H4 (cell line): ENCODE measurements at regions not wholly inside any gene's neighbourhood (a gene's known extent, or its start where the extent isn't known, plus 50 kb on each side); places are given as distances from the start of the nearest gene placed in this dataset.
A peak's percentile ranks its signal among the peaks of the same experiment; 100 is the strongest.

ENCODE experiments used
- DNase-seq: peaks from one replicate; pipeline ENCODE4 v3.0.0-alpha.2; 2015; ENCODE audit warnings: low spot score

DNA sequence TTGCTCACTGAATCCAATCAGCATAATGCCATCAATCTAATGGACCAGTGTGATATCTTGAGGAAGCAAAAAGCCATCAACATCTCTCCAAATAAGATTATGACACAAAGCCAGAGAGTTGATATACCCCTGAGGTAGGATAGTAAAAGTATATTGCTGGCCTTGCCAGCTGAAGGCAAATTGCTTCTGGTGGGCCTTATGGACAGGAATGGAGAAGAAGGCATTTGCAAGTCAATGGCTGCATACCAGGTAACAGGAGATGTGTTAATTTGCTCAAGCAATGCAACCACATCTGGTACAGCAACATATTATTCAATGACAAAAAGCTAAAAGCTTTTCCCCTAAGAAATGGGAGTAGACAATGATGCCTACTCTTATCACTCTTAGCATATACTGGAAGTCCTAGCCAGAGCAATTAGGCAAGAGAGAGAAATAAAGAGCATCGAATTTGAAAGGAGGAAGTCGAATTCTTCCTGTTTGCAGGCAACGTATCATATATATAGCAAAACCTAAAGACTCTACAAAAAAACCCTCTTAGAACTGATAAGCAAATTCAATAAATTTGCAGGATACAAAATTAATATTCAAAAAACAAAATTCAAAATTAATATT is 216.1 kb upstream of the RASA1 start:
- DNase-seq = no peak

DNA sequence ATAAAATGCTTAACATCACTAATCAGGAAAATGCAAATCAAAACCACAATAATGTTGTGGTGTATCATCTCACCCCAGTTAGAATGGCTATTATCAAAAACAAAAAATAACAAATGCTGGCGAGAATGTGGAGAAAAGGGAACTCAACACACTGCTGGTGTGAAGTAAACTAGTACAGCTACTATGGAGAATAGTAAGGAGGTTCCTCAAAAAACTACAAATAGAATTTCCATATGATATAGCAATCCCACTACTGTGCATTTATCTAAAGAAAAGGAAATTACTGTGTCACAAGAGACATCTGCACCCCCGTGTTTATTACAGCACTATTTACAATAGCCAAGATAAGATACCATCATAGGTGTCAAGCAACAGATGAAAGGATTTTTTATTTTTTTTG is 214.5 kb upstream of the RASA1 start:
- DNase-seq = no peak

DNA sequence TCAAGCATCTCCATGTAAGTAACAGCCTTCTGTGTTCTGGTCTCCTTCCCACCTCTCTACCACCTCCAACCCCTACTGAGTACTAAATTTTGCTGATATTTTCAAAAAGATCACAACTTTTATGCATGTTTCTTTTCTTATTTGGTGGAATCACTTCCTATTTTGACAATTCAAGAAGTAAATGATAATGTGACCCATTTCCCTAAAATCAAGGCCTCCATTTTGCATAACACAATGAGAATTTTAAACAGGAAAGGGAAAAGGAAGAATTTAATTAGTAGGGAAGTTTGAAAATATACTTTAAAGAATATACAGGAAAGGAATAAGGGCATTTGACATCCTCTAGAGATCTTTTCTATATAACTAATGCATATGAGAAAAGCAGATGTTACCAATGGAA is 212.9 kb upstream of the RASA1 start:
- no peak for DNase-seq

DNA sequence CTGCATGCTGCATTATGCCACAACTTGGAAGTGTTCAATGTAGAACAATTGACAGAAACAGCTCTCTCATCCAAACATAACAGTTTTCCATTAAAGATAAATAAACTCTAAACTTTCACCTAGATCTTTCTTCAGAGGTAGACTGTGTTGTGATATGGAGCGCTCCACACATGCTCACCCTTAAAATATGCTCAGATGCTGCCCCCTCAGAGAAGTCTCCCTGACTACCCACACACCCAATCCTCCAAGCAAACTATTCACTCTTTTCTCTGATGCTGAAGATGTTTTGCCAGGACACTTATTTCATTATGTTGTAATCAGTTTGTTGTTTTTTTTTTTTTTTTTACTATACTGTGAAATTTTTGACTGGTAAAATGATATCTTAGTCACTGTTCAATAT is 206.6 kb upstream of the RASA1 start:
- DNase-seq = no peak

DNA sequence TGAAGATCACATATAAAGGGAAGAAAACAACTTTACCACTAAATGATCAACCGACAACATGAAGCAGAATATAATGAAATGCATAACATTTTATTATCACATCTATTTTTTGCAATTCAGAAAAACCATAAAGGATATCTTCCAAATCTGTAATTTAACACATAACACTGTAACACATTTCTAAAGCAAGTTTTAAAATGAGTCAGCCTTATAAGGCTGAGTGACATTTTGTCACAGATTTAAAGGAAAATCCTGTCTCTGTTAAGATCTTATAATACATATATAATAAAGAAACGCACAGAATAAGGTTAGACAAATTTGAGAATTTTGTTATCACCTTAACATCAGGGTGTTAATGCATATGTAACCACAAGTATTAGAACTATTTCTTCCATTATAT is 198.4 kb upstream of the RASA1 start:
- DNase-seq = no peak

DNA sequence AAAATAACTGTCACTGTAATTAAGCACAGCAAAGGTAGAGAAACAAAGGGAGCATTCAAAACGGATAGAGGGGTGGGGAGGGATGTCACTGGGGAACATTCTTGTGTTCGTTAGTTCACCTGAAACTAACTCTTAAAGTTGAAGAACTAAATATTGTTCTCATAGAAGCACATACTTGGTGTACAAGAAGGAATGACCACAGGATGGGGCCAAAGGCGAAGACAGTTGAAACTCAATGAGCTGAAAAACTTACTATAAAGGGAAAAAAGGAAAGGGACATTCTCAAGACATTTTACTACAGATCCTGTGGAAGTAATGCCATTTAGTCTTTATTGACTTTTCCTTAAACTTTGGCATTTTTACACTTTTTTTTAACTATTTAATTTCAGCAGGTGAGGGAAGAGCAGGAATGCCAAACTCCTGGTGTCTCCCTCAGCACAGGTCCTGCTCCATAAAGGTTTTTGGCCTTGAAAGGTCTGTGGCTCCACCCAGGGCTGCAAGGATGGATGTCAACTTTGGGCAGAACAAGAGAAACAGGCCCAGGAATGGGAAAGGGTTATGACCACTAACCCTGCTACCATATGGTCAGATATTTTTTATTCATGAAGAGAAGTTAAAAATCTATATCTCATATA is 197.6 kb upstream of the RASA1 start:
- peak; percentile 45 for DNase-seq

DNA sequence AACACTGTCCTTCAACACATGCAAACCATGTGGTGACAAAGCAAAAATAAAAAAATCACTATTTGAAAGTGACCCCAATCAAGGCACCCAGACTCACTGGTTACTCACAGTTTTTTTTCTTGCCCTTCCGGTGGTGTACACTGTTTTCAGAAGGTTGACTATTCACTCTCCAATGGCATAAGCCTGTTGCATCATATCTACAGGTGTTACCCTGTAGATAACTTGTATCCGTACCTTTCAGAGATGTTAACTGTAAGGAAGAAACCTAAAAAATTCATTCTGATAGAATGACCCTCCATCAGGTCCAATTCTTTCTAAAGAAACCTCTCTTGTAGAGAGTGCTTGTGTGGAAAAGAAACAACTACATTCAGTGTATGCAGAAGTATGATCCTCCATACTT is 193.6 kb upstream of the RASA1 start:
- DNase-seq = no peak

DNA sequence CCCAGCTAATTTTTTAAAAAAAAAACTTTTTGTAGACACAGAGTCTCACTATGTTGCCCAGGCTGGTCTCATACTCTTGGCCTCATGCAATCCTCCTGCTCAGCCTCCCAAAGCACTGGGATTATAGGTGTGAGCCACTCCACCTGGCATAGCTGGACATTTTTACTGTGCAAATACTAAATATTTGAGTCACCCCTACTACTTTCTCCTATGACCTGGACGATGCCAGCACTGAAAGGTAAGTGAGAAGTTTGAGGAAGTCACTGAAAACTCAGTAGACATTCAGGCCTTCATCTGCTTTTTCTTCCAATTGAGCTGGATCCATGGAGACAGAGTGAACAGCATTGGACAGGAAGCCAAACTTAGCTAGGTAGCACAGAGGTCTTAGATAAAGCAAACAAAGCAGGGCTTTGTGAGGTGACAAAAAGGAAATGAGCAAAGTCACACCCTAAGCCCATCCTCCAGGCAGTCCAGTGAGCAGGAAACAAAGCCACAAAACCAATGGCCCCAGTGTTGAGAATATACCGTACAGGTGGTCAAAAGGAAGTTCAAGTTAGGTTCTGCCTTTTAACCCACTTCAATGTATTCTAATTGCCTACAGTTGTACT is 192.6 kb upstream of the RASA1 start:
- no peak for DNase-seq

DNA sequence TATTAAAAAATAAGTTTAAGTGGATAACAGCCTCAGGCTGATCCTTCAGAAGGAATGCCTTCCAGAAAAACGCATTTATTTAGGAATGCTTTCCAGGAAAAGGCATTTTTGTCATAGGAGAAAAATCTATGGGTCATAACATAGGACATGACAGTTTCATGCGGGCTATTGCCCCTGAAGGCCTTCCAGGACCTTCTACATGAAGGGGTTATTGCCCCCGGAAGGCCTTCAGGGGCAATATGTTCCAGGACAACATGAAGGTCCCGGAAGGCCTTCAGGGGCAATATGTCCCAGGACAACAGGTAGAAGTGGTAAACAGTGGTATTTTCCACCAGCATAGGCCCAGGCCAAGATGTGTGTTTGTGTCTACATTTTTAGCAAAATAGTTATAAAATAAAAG is 191.3 kb upstream of the RASA1 start:
- no peak for DNase-seq

DNA sequence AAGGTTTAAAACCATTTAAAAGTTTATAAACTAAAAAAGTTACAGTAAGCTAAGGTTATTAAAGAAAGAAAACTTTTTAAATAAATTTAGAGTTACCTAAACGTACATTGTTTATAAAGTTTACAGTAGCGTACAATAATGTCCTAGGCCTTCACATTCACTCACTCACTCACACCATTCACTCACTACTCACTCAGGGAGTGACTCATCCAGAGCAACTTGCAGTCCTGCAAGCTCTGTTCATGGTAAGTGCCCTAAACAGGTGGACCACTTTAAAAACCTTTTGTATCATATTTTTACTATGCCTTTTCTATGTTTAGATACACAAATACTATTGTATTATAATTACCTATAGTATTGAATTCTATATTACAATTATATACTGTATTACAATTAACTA is 190.8 kb upstream of the RASA1 start:
- no peak for DNase-seq

DNA sequence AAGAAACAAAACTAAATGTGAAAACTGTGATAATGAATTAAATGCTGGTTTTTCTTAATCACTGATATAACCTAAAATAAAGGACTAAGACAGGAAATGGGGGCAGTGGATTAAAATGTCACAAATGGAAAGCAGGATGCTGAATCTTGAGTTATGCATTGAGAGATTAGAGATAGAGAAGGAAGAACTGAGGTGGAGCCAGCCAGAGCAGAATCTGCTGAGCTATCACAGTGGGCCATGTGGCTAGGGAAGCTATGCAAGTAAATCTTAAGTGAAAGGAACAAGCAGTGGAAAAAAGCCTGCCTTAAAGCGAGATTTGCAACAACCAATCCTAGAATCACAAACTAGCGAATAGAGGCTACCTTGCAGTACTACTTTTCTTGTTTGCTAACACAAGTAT is 188.5 kb upstream of the RASA1 start:
- no peak for DNase-seq

DNA sequence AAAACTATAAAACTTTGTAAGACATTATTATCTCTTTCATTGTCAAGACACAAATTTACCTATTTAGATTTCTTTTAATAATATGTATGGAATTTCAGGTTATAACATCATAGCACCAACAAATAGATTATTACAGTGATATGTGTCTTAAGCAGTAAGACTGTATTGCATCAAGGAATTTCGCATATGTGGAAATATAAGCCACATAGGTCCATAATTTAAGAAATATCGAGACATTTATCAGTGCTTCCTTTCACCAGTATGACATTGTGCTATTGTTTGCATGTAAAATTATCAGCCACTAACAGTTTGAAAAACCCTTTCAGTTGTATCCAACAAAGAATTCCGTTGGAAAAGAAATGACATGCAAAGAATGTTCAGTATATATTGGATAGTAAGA is 186.7 kb upstream of the RASA1 start:
- DNase-seq = no peak

DNA sequence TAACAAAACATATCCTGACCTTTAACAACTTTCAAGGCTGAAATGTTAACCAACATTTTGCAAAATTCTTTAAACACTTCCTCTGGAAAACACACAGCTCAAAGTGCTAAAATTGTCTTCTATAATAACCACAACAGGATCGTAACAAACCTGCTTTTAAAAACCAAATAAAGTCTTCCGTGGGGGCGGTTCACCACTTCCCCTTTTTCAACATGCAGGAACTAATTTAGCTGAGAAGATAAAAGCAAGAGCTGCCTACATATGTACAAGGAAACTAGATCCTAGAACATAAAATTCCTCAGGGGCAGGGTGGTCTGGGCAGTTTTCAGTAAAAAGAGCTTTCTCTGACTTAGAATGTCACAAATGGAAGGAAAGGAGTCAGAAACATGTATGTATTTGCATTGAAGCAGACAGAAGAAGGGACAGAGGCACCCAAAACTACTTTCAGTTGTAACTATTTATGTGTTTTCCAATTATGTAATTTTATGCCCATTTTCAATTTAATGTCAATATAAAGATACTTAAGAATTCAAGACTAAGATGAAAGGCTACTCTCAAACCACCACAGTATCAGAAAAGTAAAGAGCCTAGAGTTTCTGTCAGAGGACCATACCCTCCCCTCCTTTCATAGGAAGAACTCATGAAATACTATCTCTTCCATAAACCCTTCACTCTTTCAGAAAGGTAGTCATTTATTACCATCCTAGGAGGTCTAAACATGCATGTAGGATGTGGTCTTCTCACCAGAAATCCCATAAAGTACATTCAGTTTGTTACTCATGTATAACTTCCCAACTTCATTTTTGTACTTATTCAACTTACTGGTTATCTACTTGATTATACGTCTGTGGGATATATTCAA is 185.9 kb upstream of the RASA1 start:
- no peak for DNase-seq

DNA sequence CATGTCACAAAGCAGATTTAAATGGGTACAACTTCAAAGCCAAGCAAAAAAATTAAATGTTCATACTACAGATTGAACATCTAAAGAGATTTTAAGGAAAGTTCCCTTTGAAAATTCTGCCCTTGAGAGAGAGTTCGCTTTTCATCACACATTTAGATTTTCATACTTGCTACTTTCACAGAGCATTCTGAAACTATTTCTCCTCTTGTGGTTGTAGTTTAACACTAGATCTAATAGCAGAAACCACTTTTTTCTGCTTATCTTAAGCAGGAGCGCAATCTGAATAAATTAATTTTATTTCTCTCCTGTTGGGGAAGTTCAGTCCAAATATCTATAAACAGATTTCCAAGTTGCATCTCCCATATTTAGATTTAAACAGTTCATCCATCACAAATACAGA is 173.3 kb upstream of the RASA1 start:
- DNase-seq = no peak

DNA sequence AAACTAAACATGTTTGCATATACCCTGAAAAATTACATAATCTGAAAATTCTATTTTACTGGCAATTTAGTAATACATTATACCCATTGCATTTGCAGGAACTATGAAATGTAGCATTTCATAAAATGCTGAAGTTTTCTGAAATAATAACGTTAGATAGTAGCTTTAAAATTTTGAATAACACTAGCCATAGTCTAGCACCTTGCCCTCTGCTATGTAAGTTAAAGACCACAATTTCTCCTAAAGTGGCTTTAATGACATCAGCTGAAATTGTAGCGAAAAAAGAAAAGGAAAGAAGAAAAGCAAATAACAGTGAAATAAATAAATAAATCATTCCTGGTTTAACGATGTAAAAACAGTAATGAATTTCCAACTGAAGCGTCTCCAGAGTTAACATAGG is 172.8 kb upstream of the RASA1 start:
- no peak for DNase-seq

DNA sequence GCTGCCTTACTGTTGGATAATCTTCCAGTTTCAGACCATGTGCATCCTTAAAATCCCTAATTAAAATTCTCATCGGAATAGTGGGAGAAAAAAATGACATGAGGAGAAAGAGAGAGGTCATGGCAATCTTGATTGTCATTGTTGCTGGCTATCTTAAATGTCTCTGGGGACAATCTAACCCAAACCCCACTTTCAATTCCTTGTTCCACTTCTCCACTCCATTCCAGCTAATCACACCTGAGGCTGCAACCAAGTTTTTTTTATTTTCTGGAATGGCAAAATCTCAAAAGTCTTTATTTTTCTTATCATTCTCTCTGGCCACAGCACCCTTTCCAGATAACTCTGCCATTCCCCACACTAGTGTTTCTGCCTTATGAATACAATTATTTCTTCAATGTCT is 171.9 kb upstream of the RASA1 start:
- no peak for DNase-seq

DNA sequence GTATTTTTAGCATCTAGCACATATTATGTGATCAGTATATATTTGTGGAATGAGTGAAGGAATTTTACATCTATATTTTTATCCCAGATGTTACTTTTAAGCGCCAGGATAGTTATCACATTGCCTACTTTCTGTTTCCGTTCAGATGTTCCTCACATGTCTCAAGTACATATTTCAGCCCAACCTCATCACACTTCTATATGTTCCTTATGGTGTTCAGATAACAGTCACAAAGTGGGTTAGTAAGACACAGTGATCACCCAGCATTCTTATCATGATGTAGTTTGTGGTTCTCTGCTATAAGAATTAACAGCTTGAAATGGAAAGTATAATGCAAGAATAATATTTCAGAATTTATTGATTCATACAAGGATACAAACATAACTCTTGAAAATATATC is 170.0 kb upstream of the RASA1 start:
- no peak for DNase-seq

DNA sequence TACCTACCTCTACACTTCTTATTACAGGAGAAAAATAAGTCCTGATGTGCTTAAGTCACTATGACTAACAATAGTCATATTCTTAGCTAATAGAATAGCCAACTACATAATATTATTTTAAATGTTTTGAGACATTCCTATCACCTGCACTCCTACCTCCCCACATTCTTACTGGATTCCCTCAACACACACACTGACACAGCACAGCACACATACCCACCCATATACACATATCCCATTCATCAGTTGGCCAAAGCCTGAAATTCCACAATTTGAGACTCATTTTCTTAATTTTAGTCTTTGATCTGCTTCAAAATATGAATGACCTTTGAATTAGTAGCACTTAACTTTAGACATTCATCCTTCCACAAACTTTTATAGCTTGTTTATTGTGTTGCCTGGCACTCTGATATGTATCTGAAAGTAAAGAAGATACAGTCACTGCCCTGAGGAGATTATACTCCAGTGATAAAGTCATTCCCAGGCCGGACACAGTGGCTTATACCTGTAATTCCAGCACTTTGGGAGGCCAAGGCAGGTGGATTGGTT is 168.3 kb upstream of the RASA1 start:
- DNase-seq = no peak

DNA sequence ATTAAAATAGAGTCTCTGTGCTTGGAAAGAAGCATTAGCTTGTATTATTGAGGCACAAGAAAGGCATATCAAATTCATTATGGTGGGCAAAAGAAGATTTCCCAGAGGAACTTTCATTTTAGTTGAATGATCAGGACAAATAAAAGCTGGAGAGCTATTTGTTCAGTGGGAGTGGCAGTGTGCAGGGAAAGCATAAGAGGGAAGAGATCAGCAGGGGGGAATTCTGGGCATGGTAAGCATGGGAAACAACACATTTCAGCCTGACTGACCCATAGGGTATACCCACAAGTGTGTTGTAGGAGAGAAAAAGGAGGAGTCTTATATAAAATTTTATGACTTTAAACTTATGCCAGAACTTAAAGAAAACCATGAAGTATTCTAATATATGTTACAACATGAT is 167.7 kb upstream of the RASA1 start:
- DNase-seq = no peak

DNA sequence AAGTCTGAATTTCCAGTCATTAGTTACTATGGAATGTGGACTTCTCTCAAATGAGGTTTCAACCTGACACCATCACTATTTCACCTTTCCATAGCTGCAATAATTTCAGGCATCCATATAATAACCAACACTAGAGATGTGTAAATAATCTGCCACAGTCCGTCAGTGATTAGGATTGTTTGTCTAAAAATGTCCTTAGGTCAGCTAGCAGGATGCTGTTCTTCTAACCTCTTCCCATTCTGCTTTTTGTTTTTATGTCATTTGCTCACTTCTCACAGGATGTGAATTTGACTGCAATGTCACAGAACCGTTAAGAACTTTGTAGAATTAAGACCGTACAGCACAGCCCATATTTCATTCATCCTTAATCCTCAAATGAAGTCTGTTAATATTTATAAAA is 166.4 kb upstream of the RASA1 start:
- no peak for DNase-seq

DNA sequence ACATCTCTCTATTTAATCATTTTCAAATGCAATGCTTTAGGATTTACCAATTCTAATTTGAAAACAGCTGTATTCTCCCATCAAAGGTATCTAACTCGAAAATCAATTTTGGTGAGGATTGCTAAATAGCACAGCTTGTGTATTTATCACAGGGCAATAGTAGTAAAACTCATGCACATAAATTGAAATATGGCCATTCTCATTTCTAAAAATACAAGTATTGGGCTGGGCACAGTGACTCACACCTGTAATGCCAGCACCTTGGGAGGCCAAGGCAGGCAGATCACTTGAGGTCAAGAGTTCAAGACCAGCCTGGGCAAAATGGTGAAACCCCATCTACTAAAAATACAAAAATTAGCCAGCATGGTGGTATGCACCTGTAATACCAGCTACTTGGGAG is 164.8 kb upstream of the RASA1 start:
- no peak for DNase-seq

DNA sequence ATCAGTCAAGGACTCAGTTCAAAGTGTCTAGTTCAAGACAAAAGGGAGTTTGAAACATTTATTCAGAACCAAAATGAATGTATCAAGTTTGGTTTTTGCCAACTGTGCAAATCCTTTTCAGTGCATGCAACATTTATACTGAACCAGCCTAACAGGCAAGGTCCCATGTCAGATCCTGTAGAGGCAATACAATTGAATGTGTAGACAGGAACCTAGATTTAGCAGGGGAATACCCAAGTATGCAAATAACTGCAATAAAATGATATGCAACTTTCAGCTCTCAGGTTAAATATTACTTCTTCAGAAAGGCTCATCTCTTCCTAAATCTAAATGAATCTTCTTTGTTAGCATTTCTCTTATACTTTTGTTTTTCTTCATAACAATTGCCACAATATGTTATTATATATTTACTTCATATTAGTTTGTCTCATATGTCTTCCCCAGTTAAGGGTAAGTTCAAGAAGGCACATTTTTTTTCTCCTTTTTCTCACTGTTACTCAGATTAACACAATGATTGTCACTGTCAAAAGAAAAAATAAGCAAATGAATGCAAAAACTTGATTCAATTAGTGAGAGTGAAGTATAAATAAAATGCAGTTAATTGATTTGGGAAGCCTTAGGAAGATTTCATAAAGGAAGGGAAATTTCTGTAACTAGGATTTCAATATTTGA is 163.9 kb upstream of the RASA1 start:
- no peak for DNase-seq
